ENCODE measurements at regions not wholly inside any gene's neighbourhood (a gene's known extent, or its start where the extent isn't known, plus 50 kb on each side); places are given as distances from the start of the nearest gene placed in this dataset.
"Not testable (repeated sequence)": the region's sequence is repeated elsewhere in the genome, so short reads cannot be mapped to it uniquely, and the experiment has no call there.

GRCh38 chr6:88426005-88426404 is 259.9 kb upstream of the CNR1 start:
- H3K27ac ChIP-seq = no peak overlapping the region
- no peak for TF ChIP-seq CTCF (conservative IDR thresholded peaks at IDR 0.05)

GRCh38 chr6:88422831-88423230 is 256.7 kb upstream of the CNR1 start:
- peak; percentile 7; the same call in 1 of the 2 replicates for TF ChIP-seq CTCF (conservative IDR thresholded peaks at IDR 0.05)
- no peak for TF ChIP-seq ZFX (IDR thresholded peaks at IDR 0.05)
- no peak overlapping the region for H3K27ac ChIP-seq

- H3K27ac ChIP-seq = not testable (repeated sequence)
These were observed 254.9 kb upstream of the CNR1 start for GRCh38 chr6:88420967-88421488.

- H3K27ac ChIP-seq = not testable (repeated sequence)
These were observed 253.0 kb upstream of the CNR1 start for GRCh38 chr6:88418921-88419810.

- not testable (repeated sequence) for H3K27ac ChIP-seq
These were observed 251.2 kb upstream of the CNR1 start for GRCh38 chr6:88417361-88417760.

GRCh38 chr6:88413459-88413858 is 247.3 kb upstream of the CNR1 start:
- H3K27ac ChIP-seq = no peak overlapping the region
- no peak for TF ChIP-seq ZFX (IDR thresholded peaks at IDR 0.05)
- TF ChIP-seq CTCF (conservative IDR thresholded peaks at IDR 0.05) = no peak

GRCh38 chr6:88408355-88408754 is 242.2 kb upstream of the CNR1 start:
- H3K27ac ChIP-seq = not testable (repeated sequence)

GRCh38 chr6:88406674-88407073 is 240.5 kb upstream of the CNR1 start:
- not testable (repeated sequence) for H3K27ac ChIP-seq

GRCh38 chr6:88403486-88403885 is 237.3 kb upstream of the CNR1 start:
- H3K27ac ChIP-seq = no peak overlapping the region
- TF ChIP-seq CTCF (conservative IDR thresholded peaks at IDR 0.05) (no peak), ZFX (IDR thresholded peaks at IDR 0.05) (no peak)

GRCh38 chr6:88402909-88403308 is 236.8 kb upstream of the CNR1 start:
- TF ChIP-seq CTCF (conservative IDR thresholded peaks at IDR 0.05) (no peak), ZFX (IDR thresholded peaks at IDR 0.05) (no peak)
- H3K27ac ChIP-seq = no peak overlapping the region

- H3K27ac ChIP-seq = not testable (repeated sequence)
These were observed 224.9 kb upstream of the CNR1 start for GRCh38 chr6:88390998-88391397.
